GM12878 (cell line): ENCODE measurements at regions not wholly inside any gene's neighbourhood (a gene's known extent, or its start where the extent isn't known, plus 50 kb on each side); places are given as distances from the start of the nearest gene placed in this dataset.

Source experiments
- ATAC-seq: fragments of 200-7000 bp; cut with Tn5 transposase; 3 replicates; pipeline ENCODE4 v1.9.1; 2020; ENCODE audit warnings: mild to moderate bottlenecking, moderate library complexity
- BruUV-seq: library from RNA; stranded (reverse); fragments of 400-500 nt; replicated peaks from 2 replicates; lab custom pipeline; 2021; lab: Mats Ljungman, UMichigan
- CTCF ChIA-PET: fragments of 300-600 bp; sonication (Branson Sonifier 250); formaldehyde crosslinking; extraction: SDS; loops from one replicate; lab custom pipeline; 2021; ENCODE audit warnings: inconsistent platforms; lab: Yijun Ruan, JAX
- POLR2A ChIA-PET: fragments of 350-600 bp; formaldehyde crosslinking; extraction: SDS; loops from one replicate; lab custom pipeline; 2021; ENCODE audit warnings: inconsistent platforms; lab: Charles Lee
- RAD21 ChIA-PET: fragments of 300-600 bp; sonication (Branson Sonifier 250); formaldehyde crosslinking; loops from one replicate; lab custom pipeline; 2023; ENCODE audit warnings: antibody characterized with exemption; ENCODE audit not compliant: unreplicated experiment; lab: Charles Lee
- SMC1A ChIA-PET: fragments of 300-600 bp; sonication (Branson Sonifier 250); formaldehyde crosslinking; loops from one replicate; lab custom pipeline; 2023; ENCODE audit not compliant: unreplicated experiment, uncharacterized antibody; lab: Charles Lee
- DNase-seq: peaks from one replicate; pipeline ENCODE4 v3.0.0-alpha.2; 2011; ENCODE audit warnings: low read depth, low spot score
- FAIRE-seq: peaks from 3 replicates; lab custom pipeline; 2011; peaks lifted over from hg19 to GRCh38; lab: Jason Lieb, UNC
- H2AFZ ChIP-seq: 2 replicates; pipeline ENCODE4 v1.6.0; 2011; ENCODE audit warnings: low read depth, low read length, control low read depth; ENCODE audit not compliant: control insufficient read depth
- H3K27ac ChIP-seq: 2 replicates; pipeline ENCODE4 v1.5.1; 2011; ENCODE audit warnings: control low read depth; ENCODE audit not compliant: control insufficient read depth, insufficient read depth
- H3K27me3 ChIP-seq, 2 experiments: replicated peaks in 1 of 2; 2 replicates each; pipeline versions ENCODE4 v1.6.0 to v1.6.1; 2011; ENCODE audit warnings: low read length in 1 of 2; ENCODE audit not compliant: control insufficient read depth in 2 of 2, insufficient read depth in 2 of 2
- H3K36me3 ChIP-seq, 2 experiments: 2 replicates each; pipeline ENCODE4 v1.5.1; 2011; ENCODE audit warnings: low read length in 1 of 2; ENCODE audit not compliant: control insufficient read depth in 2 of 2, insufficient read depth in 2 of 2
- H3K4me1 ChIP-seq: 2 replicates; pipeline ENCODE4 v1.6.1; 2011; ENCODE audit warnings: mild to moderate bottlenecking, low read length, moderate library complexity, mixed read lengths; ENCODE audit not compliant: control insufficient read depth, insufficient read depth
- H3K4me2 ChIP-seq: 2 replicates; pipeline ENCODE4 v1.6.0; 2011; ENCODE audit warnings: control low read depth; ENCODE audit not compliant: control insufficient read depth, insufficient read depth
- H3K4me3 ChIP-seq: fragments of 200-600 bp; sonication (generic); 2 replicates; pipeline ENCODE4 v1.5.1; 2016
- H3K79me2 ChIP-seq: 2 replicates; pipeline ENCODE4 v1.6.0; 2011; ENCODE audit warnings: low read length; ENCODE audit not compliant: control insufficient read depth, insufficient read depth
- H3K9ac ChIP-seq: 2 replicates; pipeline ENCODE4 v1.8.0; 2011; ENCODE audit warnings: low read length, control low read depth, mixed read lengths; ENCODE audit not compliant: control insufficient read depth, insufficient read depth
- H3K9me3 ChIP-seq: replicated peaks from 3 replicates; pipeline ENCODE4 v1.5.1; 2011; ENCODE audit warnings: mild to moderate bottlenecking, low read length; ENCODE audit not compliant: control insufficient read depth, insufficient read depth
- H4K20me1 ChIP-seq: 2 replicates; pipeline ENCODE4 v1.6.0; 2011; ENCODE audit not compliant: control insufficient read depth, insufficient read depth
- CEBPB ChIP-seq, 2 experiments: fragments of 150-350 bp in 1 of 2; IDR thresholded peaks; 2 replicates each; pipeline ENCODE4 v1.6.1; 2012 to 2014; ENCODE audit warnings: low read depth in 2 of 2, low read length in 2 of 2, borderline replicate concordance in 1 of 2, inconsistent platforms in 1 of 2
- FOXM1 ChIP-seq: IDR thresholded peaks from 2 replicates; pipeline ENCODE4 v1.6.1; 2012; ENCODE audit warnings: low read depth, mild to moderate bottlenecking, inconsistent platforms, low read length, moderate library complexity
- GABPA ChIP-seq: IDR thresholded peaks from 2 replicates; pipeline ENCODE4 v1.6.1; 2014; ENCODE audit warnings: antibody characterized with exemption, low read depth, mild to moderate bottlenecking, inconsistent platforms
- KLF5 ChIP-seq: fragments of 450-650 bp; IDR thresholded peaks from 2 replicates; pipeline ENCODE4 v1.6.1; 2014; ENCODE audit warnings: mild to moderate bottlenecking; ENCODE audit not compliant: partially characterized antibody
- NFXL1 ChIP-seq: fragments of 450-650 bp; IDR thresholded peaks from 2 replicates; pipeline ENCODE4 v1.6.1; 2017; ENCODE audit warnings: antibody characterized with exemption, mild to moderate bottlenecking, borderline replicate concordance
- NR2C2 ChIP-seq: IDR thresholded peaks from 2 replicates; pipeline ENCODE4 v1.6.1; 2011; ENCODE audit warnings: borderline replicate concordance, low read depth; ENCODE audit not compliant: control insufficient read depth, insufficient read length
- SMC3 ChIP-seq: IDR thresholded peaks from 2 replicates; pipeline ENCODE4 v1.6.1; 2011; ENCODE audit warnings: low read length, improper control_type of control experiment, borderline replicate concordance
- SREBF2 ChIP-seq: IDR thresholded peaks from 2 replicates; pipeline ENCODE4 v1.6.1; 2012; ENCODE audit warnings: mild to moderate bottlenecking, low read length
- STAT1 ChIP-seq: fragments of 450-650 bp; conservative IDR thresholded peaks from 2 replicates; pipeline ENCODE4 v1.6.1; 2014; ENCODE audit warnings: antibody characterized with exemption, mild to moderate bottlenecking
- SUZ12 ChIP-seq: fragments of 200-600 bp; sonication (generic); IDR thresholded peaks from one replicate; pipeline ENCODE4 v1.6.1; 2018; ENCODE audit warnings: antibody characterized with exemption, mild to moderate bottlenecking; ENCODE audit not compliant: unreplicated experiment
- TCF3 ChIP-seq: IDR thresholded peaks from 2 replicates; pipeline ENCODE4 v1.6.1; 2012; ENCODE audit warnings: low read depth, mild to moderate bottlenecking, low read length, borderline replicate concordance; ENCODE audit not compliant: insufficient read depth
- ZBTB4 ChIP-seq: fragments of 450-650 bp; formaldehyde crosslinking; IDR thresholded peaks from 2 replicates; pipeline ENCODE4 v1.4.0; 2022; ENCODE audit warnings: mild to moderate bottlenecking, moderate library complexity
- ZNF207 ChIP-seq: fragments of 450-650 bp; IDR thresholded peaks from 2 replicates; pipeline ENCODE4 v1.6.1; 2014; ENCODE audit warnings: antibody characterized with exemption, mild to moderate bottlenecking, borderline replicate concordance
- WGBS: methylation state at CpG from one replicate; pipeline ENCODE4 v1.1.6; 2016; ENCODE audit warnings: low lambda C conversion rate; ENCODE audit not compliant: insufficient replicate concordance, insufficient coverage; ENCODE audit errors: missing lambda C conversion rate; 5-methylcytosine and 5-hydroxymethylcytosine counted together
- in situ Hi-C: fragments of 300-500 bp; cut with MboI; formaldehyde crosslinking; loops from 9 replicates; pipeline ENCODE4 v1.14.3; 2018; ENCODE audit warnings: mixed read lengths
- intact Hi-C: fragments of 100-400 bp; cut with micrococcal nuclease; formaldehyde crosslinking; loops from one replicate; pipeline ENCODE4 v1.14.2; 2022; ENCODE audit not compliant: unreplicated experiment
- TF ChIP-seq, protein P1 (sequence below): fragments of 450-650 bp; IDR thresholded peaks from 2 replicates; pipeline ENCODE4 v1.6.1; 2017; ENCODE audit warnings: mild to moderate bottlenecking
- TF ChIP-seq, protein P2 (sequence below): fragments of 450-650 bp; formaldehyde crosslinking; IDR thresholded peaks from 2 replicates; pipeline ENCODE4 v1.4.0; 2020; ENCODE audit warnings: mild to moderate bottlenecking, moderate library complexity

GRCh38 chr5:6545036-6545693 is 87.7 kb downstream of the NSUN2 start:
- ChIA-PET POLR2A (no interaction called here), RAD21 (no interaction called here), CTCF (no interaction called here), SMC1A (no interaction called here)
- no peak overlapping the region for H2AFZ ChIP-seq
- no peak overlapping the region for H3K4me2 ChIP-seq
- no peak for ATAC-seq
- H3K27ac ChIP-seq: no peak overlapping the region
- 35% methylated on average over 14 of the region's 14 CpGs for WGBS
- intact Hi-C loops (no loop called here), in situ Hi-C loops (no loop called here)
- no peak for FAIRE-seq
- peaks cover 1% of the 10 kb centered on the region; the same call in 1 of the 3 replicates for H3K9me3 ChIP-seq
- no peak overlapping the region for H3K4me3 ChIP-seq
- no peaks in the 10 kb centered on the region for H3K36me3 ChIP-seq
- no peak for DNase-seq
- BruUV-seq: no TSS peak
- no peaks in the 10 kb centered on the region for H4K20me1 ChIP-seq
- H3K79me2 ChIP-seq: no peaks in the 10 kb centered on the region
- H3K9ac ChIP-seq: no peak overlapping the region
- H3K4me1 ChIP-seq: no peaks in the 10 kb centered on the region
- H3K27me3 ChIP-seq: peaks cover 0 to 1% of the 10 kb centered on the region in 2 experiments; a peak in 2 of 4 replicates
- TF ChIP-seq CEBPB (IDR thresholded peaks at IDR 0.05; ENCODE audit: borderline replicate concordance in 1 of 2, low read depth in 2 of 2, low read length in 2 of 2) (no peak), GABPA (no peak), NR2C2 (no peak), STAT1 (no peak), NFXL1 (no peak), SREBF2 (no peak), TCF3 (no peak), SUZ12 (no peak), FOXM1 (no peak), ZBTB4 (CRISPR knock-in tag) (no peak), ZNF207 (no peak), SMC3 (no peak), KLF5 (no peak)
- TF ChIP-seq, protein P1, sequence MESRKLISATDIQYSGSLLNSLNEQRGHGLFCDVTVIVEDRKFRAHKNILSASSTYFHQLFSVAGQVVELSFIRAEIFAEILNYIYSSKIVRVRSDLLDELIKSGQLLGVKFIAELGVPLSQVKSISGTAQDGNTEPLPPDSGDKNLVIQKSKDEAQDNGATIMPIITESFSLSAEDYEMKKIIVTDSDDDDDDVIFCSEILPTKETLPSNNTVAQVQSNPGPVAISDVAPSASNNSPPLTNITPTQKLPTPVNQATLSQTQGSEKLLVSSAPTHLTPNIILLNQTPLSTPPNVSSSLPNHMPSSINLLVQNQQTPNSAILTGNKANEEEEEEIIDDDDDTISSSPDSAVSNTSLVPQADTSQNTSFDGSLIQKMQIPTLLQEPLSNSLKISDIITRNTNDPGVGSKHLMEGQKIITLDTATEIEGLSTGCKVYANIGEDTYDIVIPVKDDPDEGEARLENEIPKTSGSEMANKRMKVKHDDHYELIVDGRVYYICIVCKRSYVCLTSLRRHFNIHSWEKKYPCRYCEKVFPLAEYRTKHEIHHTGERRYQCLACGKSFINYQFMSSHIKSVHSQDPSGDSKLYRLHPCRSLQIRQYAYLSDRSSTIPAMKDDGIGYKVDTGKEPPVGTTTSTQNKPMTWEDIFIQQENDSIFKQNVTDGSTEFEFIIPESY: no peak
- TF ChIP-seq, protein P2, sequence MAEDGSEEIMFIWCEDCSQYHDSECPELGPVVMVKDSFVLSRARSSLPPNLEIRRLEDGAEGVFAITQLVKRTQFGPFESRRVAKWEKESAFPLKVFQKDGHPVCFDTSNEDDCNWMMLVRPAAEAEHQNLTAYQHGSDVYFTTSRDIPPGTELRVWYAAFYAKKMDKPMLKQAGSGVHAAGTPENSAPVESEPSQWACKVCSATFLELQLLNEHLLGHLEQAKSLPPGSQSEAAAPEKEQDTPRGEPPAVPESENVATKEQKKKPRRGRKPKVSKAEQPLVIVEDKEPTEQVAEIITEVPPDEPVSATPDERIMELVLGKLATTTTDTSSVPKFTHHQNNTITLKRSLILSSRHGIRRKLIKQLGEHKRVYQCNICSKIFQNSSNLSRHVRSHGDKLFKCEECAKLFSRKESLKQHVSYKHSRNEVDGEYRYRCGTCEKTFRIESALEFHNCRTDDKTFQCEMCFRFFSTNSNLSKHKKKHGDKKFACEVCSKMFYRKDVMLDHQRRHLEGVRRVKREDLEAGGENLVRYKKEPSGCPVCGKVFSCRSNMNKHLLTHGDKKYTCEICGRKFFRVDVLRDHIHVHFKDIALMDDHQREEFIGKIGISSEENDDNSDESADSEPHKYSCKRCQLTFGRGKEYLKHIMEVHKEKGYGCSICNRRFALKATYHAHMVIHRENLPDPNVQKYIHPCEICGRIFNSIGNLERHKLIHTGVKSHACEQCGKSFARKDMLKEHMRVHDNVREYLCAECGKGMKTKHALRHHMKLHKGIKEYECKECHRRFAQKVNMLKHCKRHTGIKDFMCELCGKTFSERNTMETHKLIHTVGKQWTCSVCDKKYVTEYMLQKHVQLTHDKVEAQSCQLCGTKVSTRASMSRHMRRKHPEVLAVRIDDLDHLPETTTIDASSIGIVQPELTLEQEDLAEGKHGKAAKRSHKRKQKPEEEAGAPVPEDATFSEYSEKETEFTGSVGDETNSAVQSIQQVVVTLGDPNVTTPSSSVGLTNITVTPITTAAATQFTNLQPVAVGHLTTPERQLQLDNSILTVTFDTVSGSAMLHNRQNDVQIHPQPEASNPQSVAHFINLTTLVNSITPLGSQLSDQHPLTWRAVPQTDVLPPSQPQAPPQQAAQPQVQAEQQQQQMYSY: no peak
